Brain microvascular endothelial cell (primary cell): ENCODE measurements at regions not wholly inside any gene's neighbourhood (a gene's known extent, or its start where the extent isn't known, plus 50 kb on each side); places are given as distances from the start of the nearest gene placed in this dataset.

Experiments
- DNase-seq: peaks from one replicate; pipeline ENCODE4 v3.0.0-alpha.2; 2020
- H3K27ac ChIP-seq: fragments of 250-450 bp; sonication (Bioruptor Pico); 2 replicates; pipeline ENCODE4 v1.5.1; 2020; ENCODE audit warnings: mild to moderate bottlenecking, moderate library complexity
- H3K27me3 ChIP-seq: fragments of 250-450 bp; sonication (Bioruptor Pico); replicated peaks from 2 replicates; pipeline ENCODE4 v1.5.1; 2020; ENCODE audit warnings: mild to moderate bottlenecking
- H3K36me3 ChIP-seq: fragments of 250-450 bp; sonication (Bioruptor Pico); replicated peaks from 2 replicates; pipeline ENCODE4 v1.5.1; 2020; ENCODE audit warnings: mild to moderate bottlenecking
- H3K4me3 ChIP-seq: 2 replicates; pipeline ENCODE4 v1.5.1; 2011; ENCODE audit warnings: low read depth, mild to moderate bottlenecking, control low read depth, low read length, moderate library complexity
- CTCF ChIP-seq: IDR thresholded peaks from 2 replicates; pipeline ENCODE4 v1.5.1; 2011; ENCODE audit warnings: low read depth, mild to moderate bottlenecking, moderate library complexity, low read length, control low read depth, inconsistent platforms; ENCODE audit errors: missing control alignments
- in situ Hi-C: cut with HindIII; loops from 2 replicates; pipeline ENCODE4 v1.10.0; 2017; ENCODE audit warnings: low sequenced_read_pairs, low pct_ligation_motif_present

DNA sequence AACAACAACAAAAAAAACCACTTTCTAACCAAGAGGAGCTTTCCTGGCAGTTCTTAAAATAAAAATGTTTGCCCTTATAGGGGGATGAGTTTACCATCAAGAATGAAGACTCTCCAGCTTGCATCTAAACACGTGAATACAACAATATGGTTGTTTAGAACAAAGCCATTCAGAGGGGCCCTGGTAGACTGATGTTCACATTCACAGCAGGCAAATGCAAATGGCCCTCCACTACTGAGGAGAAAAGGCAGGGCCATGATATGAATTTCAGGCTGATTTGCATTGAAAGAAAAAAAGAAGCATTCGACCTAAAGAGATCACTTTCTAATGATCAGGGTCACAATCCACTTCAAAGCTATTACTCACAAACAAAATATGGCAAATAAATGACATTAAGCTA, 65.3 kb upstream of the OTOS start:
- in situ Hi-C loops, result no loop called here
- DNase-seq, result no peak
- Histone ChIP-seq H3K27ac (no peak overlapping the region), H3K27me3 (no peaks in the 10 kb centered on the region), H3K36me3 (no peaks in the 10 kb centered on the region), H3K4me3 (no peak overlapping the region)
- TF ChIP-seq CTCF, result no peak

DNA sequence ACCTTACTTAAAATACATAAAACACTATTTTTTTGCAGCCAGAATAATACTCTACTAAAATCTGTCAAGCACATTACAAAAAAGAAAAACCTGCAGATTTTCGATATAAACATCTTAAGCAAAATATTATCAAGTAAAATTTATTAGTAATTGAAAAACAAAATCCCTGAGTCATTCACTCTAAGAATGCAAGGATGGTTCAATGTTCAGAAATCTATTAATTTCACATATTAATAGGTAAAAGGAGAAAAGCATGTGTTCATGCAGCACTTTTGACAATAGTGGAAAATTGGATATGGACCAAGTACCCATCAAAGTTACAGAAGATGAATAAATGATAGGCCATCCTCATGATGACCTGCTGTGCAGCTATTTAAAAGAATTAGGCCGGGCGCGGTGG, 66.2 kb upstream of the OTOS start:
- in situ Hi-C loops, result no loop called here

DNA sequence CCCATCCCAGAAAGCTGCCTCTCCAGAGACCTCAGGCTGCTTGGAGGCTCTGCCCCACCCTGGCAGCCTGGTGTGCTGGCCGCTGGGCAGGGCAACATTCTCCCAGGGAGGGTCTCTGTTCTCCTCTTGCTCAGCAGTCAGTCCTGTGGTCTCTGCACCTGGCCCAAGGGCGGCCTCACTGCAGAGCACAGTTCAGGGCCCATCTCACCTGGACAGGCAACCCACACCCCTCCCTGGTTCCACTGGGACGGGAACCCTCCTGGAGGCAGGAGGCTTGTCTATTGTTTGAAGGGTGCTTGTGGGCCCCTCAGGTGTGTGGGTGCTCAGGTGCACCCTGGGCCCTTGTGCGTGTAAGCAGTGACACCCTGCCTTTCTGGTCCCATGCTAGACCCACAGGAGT, 67.2 kb upstream of the OTOS start:
- in situ Hi-C loops, result no loop called here
- TF ChIP-seq CTCF, result no peak
- Histone ChIP-seq H3K36me3 (no peaks in the 10 kb centered on the region), H3K27me3 (no peaks in the 10 kb centered on the region), H3K4me3 (no peak overlapping the region), H3K27ac (no peak overlapping the region)
- DNase-seq, result no peak

More for the DNA sequence above, 66.2 kb upstream of the OTOS start:
- H3K4me3 ChIP-seq, result no peak overlapping the region
- H3K27me3 ChIP-seq, result no peaks in the 10 kb centered on the region
- no peak for TF ChIP-seq CTCF
- H3K27ac ChIP-seq, result no peak overlapping the region
- no peaks in the 10 kb centered on the region for H3K36me3 ChIP-seq
- DNase-seq, result no peak

GRCh38 chr2:240208096-240208495, 67.6 kb upstream of the OTOS start:
- Histone ChIP-seq H3K27ac (no peak overlapping the region), H3K4me3 (no peak overlapping the region), H3K27me3 (no peaks in the 10 kb centered on the region), H3K36me3 (no peaks in the 10 kb centered on the region)
- no peak for TF ChIP-seq CTCF
- in situ Hi-C loops, result no loop called here
- no peak for DNase-seq

DNA sequence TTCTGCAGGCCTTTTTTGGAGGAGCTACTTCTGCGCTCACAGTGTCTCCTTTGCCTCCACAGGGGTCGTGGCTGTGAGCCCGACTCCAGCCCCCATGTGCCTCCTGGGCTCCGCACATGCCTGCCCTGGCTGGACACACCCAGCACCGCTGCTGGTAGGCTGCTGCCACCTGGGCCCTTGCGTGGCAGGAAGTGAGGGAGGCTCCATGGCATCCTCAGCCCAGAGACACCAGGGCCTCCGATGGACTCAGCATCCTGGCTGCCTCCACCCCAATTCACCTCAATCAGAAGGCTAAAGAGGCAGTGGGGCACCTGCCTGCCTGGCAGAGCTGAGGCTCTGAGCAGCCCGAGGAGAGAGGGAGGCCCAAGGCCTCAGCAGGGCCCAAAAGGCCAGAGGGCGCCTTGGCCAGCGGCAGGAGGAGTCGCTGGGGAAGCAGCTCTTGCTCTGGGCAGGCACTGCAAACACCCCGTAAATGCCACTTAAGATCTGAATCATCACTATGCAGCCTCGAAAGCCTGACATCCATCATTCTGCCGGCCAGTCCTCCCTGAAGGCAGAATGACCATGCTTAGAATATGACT, 68.3 kb upstream of the OTOS start:
- DNase-seq, result no peak
- no peak for TF ChIP-seq CTCF
- H3K4me3 ChIP-seq, result no peak overlapping the region
- in situ Hi-C loops, result no loop called here
- H3K27ac ChIP-seq, result no peak overlapping the region
- H3K27me3 ChIP-seq, result no peaks in the 10 kb centered on the region
- H3K36me3 ChIP-seq, result no peaks in the 10 kb centered on the region

DNA sequence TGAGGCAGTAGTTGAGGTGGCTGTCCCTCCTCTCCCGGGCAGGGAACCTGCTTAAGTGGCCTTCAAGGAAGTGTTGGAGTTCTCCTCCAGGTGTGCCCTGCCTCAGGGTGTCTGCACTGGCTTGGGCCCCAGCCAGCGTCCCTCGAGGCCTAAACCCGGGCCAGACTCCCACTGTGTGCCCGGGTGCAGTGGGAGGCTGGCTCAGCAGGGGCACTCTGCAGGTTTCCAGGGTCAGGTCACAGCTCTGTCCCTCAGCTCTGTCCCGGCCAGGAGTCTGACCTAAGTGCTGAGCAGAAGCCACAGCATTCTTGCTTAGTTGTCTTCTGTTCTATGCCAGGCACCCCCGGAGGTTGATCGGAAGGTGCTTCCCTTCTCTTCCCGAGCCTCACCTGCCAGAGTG, 69.0 kb upstream of the OTOS start:
- in situ Hi-C loops, result no loop called here
- no peaks in the 10 kb centered on the region for H3K36me3 ChIP-seq
- H3K4me3 ChIP-seq, result no peak overlapping the region
- no peak overlapping the region for H3K27ac ChIP-seq
- H3K27me3 ChIP-seq, result no peaks in the 10 kb centered on the region
- no peak for DNase-seq
- no peak for TF ChIP-seq CTCF
